GM19351 (cell line): ENCODE measurements at regions not wholly inside any gene's neighbourhood (a gene's known extent, or its start where the extent isn't known, plus 50 kb on each side); places are given as distances from the start of the nearest gene placed in this dataset.

Experiments used
- ATAC-seq: cut with Tn5 transposase; IDR thresholded peaks from one replicate; pipeline ENCODE4 v1.9.1; 2021; ENCODE audit warnings: mild to moderate bottlenecking, moderate library complexity; ENCODE audit not compliant: unreplicated experiment

DNA sequence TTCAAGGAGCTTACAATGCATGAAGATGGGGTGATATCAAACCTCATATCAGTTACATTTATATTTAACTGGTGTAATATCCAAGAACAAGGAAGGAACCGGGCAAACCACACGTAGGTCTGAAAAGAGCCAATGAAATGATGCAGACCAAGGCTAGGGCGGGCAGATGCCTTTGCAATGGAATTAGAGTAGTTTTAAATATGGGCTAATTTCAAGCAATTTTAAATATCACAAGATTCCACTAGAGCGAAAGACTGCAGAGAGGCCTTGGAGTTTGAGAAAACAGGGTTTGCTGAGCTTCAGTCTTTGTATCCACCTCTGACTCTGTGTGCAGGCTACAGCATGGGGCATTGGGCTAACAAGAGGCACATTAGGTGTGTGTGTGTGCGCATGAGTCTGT, 53.9 kb upstream of the ZNF536 start:
- no peak for ATAC-seq

DNA sequence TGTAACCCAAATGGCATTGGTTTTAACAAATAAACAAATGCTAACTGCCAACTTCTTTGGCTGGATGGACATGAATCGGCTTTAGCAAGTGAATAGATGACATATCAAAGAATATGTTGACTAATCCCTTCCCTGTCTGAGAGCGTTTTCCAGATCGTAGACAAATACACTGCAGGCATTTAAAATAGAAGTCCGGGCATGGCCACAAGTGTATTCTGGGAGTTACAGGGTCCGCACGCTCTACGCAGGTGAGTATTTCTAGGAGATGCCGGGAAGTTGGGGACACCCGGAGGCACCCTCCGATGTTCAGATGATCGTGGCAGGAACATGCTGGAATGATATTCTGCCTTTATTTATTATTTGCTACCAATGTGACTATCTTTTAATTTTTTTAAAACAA, 53.2 kb upstream of the ZNF536 start:
- ATAC-seq, result no peak

DNA sequence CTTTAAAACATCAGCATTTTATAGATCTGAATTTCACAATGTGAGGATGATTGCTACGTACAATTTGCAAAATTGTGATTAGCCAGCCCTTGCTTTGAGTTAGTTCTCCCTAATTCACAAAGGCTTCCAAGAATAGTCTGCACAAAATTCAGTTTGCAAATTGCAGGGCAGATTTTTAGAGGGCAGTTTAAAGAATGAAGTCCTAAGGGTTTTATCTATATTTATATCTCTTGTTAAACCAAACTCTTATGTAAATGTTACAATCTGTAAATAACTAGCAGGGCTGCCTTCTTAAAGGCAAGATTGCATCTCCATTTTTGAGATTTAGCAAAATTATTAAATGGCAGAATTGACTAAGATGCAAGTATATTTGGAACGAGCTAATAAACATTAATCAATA, 52.8 kb upstream of the ZNF536 start:
- ATAC-seq, result no peak

DNA sequence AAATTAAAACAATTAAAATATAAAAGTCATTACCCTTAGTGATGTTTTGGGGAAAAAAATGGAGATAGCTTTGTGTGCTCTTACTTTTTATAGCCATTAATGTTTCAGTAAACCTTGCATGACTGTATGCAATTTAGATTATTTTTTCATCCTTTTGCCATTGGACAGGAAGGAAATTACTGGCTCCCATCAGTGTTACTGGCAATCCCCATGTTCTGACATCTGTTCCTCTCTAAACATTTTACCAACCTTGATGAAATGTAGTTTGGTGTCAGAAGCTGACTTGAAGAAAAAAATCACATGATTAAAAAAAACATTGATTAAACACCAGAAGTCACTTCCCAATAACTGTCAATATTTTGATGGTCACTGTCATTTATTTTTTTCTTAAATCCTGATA, 52.3 kb upstream of the ZNF536 start:
- no peak for ATAC-seq

DNA sequence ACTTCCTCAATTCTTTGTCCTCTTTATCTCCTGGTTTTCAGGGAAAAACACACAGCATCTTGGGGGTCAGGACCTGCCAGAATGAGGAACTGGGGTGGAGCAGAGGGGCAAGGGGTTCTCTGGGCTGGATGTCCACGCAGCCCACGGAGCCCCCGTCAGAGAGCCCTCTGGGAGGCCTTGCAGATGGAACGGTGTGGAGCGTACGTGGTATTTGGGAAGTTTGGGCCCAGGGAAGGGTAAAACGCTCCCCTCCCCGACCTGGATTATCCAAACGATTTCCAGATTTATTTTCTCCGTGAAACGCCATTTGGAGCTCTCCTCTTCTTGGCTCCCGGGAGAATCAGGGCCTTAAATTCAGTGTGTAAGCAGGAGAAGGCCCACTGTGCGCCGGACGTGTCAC, 51.7 kb upstream of the ZNF536 start:
- ATAC-seq, result no peak

DNA sequence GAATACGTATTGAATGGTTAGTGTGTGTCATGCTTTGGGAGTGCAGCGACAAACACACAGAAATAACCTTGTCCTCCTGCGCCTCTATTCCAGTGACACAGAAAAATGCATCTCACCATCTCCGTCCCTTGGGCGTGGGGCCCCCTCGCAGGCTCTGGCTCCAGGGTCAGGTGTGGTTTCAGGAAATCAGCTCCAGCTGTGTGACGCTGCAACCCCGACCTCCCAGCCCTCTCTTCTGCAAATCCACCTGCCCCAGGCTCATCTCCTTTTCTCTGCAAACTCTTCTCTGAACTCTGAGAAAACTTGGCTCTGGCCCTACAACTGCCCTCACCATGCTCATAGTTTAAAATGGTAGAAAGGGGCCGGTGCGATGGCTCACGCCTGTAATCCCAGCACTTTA, 51.3 kb upstream of the ZNF536 start:
- ATAC-seq, result no peak
